Sigmoid colon (tissue), 6 donors: ENCODE measurements at regions not wholly inside any gene's neighbourhood (a gene's known extent, or its start where the extent isn't known, plus 50 kb on each side); places are given as distances from the start of the nearest gene placed in this dataset.

Source experiments
- DNase-seq: peaks from one replicate; pipeline ENCODE4 v3.0.0-alpha.2; 2019
- H3K27ac ChIP-seq, 4 donors: fragments of 200-600 bp; sonication (generic); one replicate each; pipeline ENCODE4 v1.5.1; 2016 to 2019; ENCODE audit warnings: mild to moderate bottlenecking in 1 of 4
- H3K27me3 ChIP-seq, 3 donors: fragments of 200-600 bp; sonication (generic); one replicate each; pipeline ENCODE4 v1.5.1; 2019; ENCODE audit warnings: mild to moderate bottlenecking in 1 of 3
- H3K36me3 ChIP-seq, 4 donors: fragments of 200-600 bp; sonication (generic); one replicate each; pipeline ENCODE4 v1.5.1; 2016 to 2019
- H3K4me1 ChIP-seq, 4 donors: fragments of 200-600 bp; sonication (generic); one replicate each; pipeline ENCODE4 v1.5.1; 2017 to 2019
- H3K4me3 ChIP-seq, 4 donors: fragments of 200-600 bp; sonication (generic); one replicate each; pipeline ENCODE4 v1.5.1; 2017 to 2019; ENCODE audit warnings: mild to moderate bottlenecking in 2 of 4, moderate library complexity in 1 of 4
- H3K9me3 ChIP-seq, 4 donors: fragments of 200-600 bp in 3 of 4; sonication (generic) in 3 of 4; one replicate each; pipeline versions ENCODE4 v1.5.1 to v1.6.1; 2013 to 2019
- EP300 ChIP-seq, 4 donors: sonication (generic); formaldehyde crosslinking; IDR thresholded peaks; one replicate each; pipeline ENCODE4 v1.6.1; 2017; ENCODE audit warnings: antibody characterized with exemption in 4 of 4
- POLR2A ChIP-seq, 2 donors: fragments of 450-650 bp; IDR thresholded peaks; one replicate each; pipeline ENCODE4 v1.6.1; 2016; ENCODE audit warnings: antibody characterized with exemption in 2 of 2, mild to moderate bottlenecking in 2 of 2, moderate library complexity in 2 of 2
- POLR2AphosphoS5 ChIP-seq, 4 donors: sonication (generic); formaldehyde crosslinking; IDR thresholded peaks; one replicate each; pipeline ENCODE4 v1.6.1; 2017; ENCODE audit warnings: antibody characterized with exemption in 4 of 4
- WGBS, 2 donors: extraction: QIAGEN DNeasy Blood & Tissue Kit; methylation state at CpG; one replicate each; pipeline ENCODE4 v1.1.7; 2013; 5-methylcytosine and 5-hydroxymethylcytosine counted together
- intact Hi-C: fragments of 100-400 bp; cut with DNase I; formaldehyde crosslinking; loops from one replicate; pipeline ENCODE4 v1.15.1; 2023
- TF ChIP-seq, protein P1 (sequence below), 4 experiments: fragments of 450-650 bp in 3 of 4; fragments of 200-600 bp in 1 of 4; IDR thresholded peaks; one replicate each; pipeline ENCODE4 v1.5.1; 2016 to 2019; ENCODE audit warnings: antibody characterized with exemption in 4 of 4, mild to moderate bottlenecking in 3 of 4, moderate library complexity in 2 of 4
- donor health status: healthy with polysubstance abuse.
- donor health status: healthy.

DNA sequence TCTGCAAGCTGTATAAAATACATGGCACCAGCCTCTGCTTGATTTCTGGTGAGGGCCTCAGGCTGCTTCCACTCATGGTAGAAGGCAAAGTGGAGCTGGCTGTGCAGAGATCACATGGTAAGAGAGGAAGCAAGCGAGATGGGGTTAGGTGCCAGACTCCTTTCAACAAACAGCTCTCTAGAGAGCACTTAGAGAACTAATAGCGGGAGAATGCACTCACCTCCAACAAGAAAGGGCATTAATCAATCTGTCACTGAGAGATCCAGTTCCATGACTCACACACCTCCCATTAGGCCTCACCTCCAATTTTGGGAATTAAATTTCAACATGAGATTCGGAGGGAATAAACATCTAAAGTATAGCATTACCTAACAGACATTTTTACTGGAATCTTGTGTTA, 644.1 kb upstream of the ARRDC4 start:
- no peak for TF ChIP-seq POLR2AphosphoS5 (IDR thresholded peaks at IDR 0.05)
- TF ChIP-seq, protein P1, sequence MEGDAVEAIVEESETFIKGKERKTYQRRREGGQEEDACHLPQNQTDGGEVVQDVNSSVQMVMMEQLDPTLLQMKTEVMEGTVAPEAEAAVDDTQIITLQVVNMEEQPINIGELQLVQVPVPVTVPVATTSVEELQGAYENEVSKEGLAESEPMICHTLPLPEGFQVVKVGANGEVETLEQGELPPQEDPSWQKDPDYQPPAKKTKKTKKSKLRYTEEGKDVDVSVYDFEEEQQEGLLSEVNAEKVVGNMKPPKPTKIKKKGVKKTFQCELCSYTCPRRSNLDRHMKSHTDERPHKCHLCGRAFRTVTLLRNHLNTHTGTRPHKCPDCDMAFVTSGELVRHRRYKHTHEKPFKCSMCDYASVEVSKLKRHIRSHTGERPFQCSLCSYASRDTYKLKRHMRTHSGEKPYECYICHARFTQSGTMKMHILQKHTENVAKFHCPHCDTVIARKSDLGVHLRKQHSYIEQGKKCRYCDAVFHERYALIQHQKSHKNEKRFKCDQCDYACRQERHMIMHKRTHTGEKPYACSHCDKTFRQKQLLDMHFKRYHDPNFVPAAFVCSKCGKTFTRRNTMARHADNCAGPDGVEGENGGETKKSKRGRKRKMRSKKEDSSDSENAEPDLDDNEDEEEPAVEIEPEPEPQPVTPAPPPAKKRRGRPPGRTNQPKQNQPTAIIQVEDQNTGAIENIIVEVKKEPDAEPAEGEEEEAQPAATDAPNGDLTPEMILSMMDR (IDR thresholded peaks at IDR 0.05) = no peak
- TF ChIP-seq EP300 (IDR thresholded peaks at IDR 0.05) = no peak
- no peak for TF ChIP-seq POLR2A (IDR thresholded peaks at IDR 0.05)
- no peaks in the 10 kb centered on the region for H3K9me3 ChIP-seq
- H3K4me1 ChIP-seq = peaks cover 0 to 5% (median 0%) of the 10 kb centered on the region in 4 donors
- no peaks in the 10 kb centered on the region for H3K36me3 ChIP-seq
- intact Hi-C loops = no loop called here
- DNase-seq = no peak
- no peak overlapping the region for H3K27ac ChIP-seq
- 75 to 89% methylated on average over 3 of the region's 3 CpGs for WGBS, 2 donors
- H3K27me3 ChIP-seq = no peaks in the 10 kb centered on the region
- no peak overlapping the region for H3K4me3 ChIP-seq

DNA sequence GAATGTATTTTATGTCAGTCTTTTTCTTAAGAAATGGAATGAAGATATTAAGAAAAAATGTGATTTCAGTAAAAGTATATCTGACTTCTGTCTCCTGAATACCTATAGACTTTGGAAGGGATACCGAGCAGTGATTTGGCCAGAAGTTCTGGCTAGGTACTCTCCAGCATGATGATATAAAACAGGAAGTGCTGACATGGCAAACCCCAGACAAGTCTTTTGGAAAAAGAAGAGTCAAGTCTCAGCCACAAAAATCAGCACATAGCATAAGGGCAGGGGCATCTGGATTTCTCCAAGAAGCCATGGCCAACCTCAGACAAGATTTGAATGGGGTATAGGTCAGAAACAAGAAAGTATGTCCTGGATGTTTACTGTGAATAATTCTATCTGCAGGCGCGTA, 643.3 kb upstream of the ARRDC4 start:
- TF ChIP-seq POLR2A (IDR thresholded peaks at IDR 0.05) (no peak), EP300 (IDR thresholded peaks at IDR 0.05) (no peak), POLR2AphosphoS5 (IDR thresholded peaks at IDR 0.05) (no peak)
- TF ChIP-seq, protein P1 (IDR thresholded peaks at IDR 0.05) = no peak
- intact Hi-C loops = no loop called here
- no peak overlapping the region for H3K27ac ChIP-seq
- no peaks in the 10 kb centered on the region for H3K9me3 ChIP-seq
- no peak overlapping the region for H3K4me3 ChIP-seq
- no peak for DNase-seq
- H3K36me3 ChIP-seq = no peaks in the 10 kb centered on the region
- no peaks in the 10 kb centered on the region for H3K27me3 ChIP-seq
- peaks cover 0 to 5% (median 0%) of the 10 kb centered on the region in 4 donors for H3K4me1 ChIP-seq
- WGBS, 2 donors = 90 to 95% methylated on average over 3 of the region's 3 CpGs

DNA sequence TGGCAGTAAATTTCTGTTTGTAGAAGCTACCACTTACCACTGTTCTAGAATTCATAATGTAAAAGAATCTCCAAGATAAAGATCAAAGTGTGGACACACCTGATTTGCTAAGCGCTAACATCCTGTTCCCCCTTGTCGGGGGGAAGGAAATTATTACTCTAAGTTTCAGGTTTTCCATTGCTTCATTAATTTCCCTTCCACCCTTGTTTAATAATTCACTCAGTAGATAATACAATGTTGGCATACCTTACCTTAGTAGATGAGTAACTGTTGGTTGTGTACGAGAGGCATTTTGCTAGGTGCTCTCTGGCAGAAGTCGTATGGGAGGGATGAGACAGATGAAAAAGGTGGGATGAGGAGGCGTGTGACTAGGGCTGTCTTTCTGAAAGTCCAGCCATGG, 641.2 kb upstream of the ARRDC4 start:
- Histone ChIP-seq H3K9me3 (no peaks in the 10 kb centered on the region), H3K27me3 (no peaks in the 10 kb centered on the region), H3K4me1 (peaks cover 0 to 5% (median 0%) of the 10 kb centered on the region in 4 donors), H3K4me3 (no peak overlapping the region), H3K36me3 (no peaks in the 10 kb centered on the region), H3K27ac (no peak overlapping the region)
- DNase-seq = no peak
- WGBS, 2 donors = 17 to 66% methylated on average over 5 of the region's 5 CpGs
- TF ChIP-seq POLR2AphosphoS5 (IDR thresholded peaks at IDR 0.05) (no peak), EP300 (IDR thresholded peaks at IDR 0.05) (no peak), POLR2A (IDR thresholded peaks at IDR 0.05) (no peak)
- TF ChIP-seq, protein P1 (IDR thresholded peaks at IDR 0.05) = no peak
- intact Hi-C loops = no loop called here

DNA sequence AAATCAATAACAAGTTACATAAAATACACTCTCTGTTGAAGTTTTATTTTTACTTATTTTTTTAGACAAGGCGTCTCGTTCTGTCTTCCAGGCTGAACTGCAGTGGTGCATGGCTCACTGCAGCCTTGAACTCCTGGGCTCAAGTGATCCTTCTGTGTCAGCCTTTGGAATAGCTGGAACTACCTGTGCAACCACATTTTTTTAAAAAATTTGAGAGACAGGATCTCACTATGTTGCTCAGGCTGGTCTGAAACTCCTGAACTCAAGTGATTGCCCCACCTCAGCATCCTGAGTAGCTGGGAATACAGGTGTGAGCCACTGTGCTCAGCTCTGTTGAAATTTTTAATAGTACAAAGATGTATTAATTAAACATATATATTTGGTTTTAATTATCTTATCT, 614.3 kb upstream of the ARRDC4 start:
- intact Hi-C loops = no loop called here
- H3K4me3 ChIP-seq = no peak overlapping the region
- 90 to 93% methylated on average over 2 of the region's 2 CpGs for WGBS, 2 donors

More for the DNA sequence above, 614.3 kb upstream of the ARRDC4 start:
- DNase-seq = no peak
- Histone ChIP-seq H3K36me3 (no peaks in the 10 kb centered on the region), H3K27me3 (no peaks in the 10 kb centered on the region), H3K4me1 (no peaks in the 10 kb centered on the region), H3K27ac (no peak overlapping the region), H3K9me3 (peaks cover 0 to 5% (median 2%) of the 10 kb centered on the region in 4 donors)
- TF ChIP-seq POLR2AphosphoS5 (IDR thresholded peaks at IDR 0.05) (no peak), POLR2A (IDR thresholded peaks at IDR 0.05) (no peak), EP300 (IDR thresholded peaks at IDR 0.05) (no peak)
- TF ChIP-seq, protein P1 (IDR thresholded peaks at IDR 0.05) = no peak
